MCF 10A (cell line): ENCODE measurements at regions not wholly inside any gene's neighbourhood (a gene's known extent, or its start where the extent isn't known, plus 50 kb on each side); places are given as distances from the start of the nearest gene placed in this dataset.
A peak's percentile ranks its signal among the peaks of the same experiment; 100 is the strongest.

ENCODE experiments used
- BruUV-seq: library from RNA; stranded (reverse); fragments of 400-500 nt; replicated peaks from 2 replicates; lab custom pipeline; 2021; lab: Mats Ljungman, UMichigan
- CTCF ChIA-PET: fragments of 300-600 bp; sonication (Branson Sonifier 250); formaldehyde crosslinking; extraction: SDS; loops from one replicate; lab custom pipeline; 2021; ENCODE audit warnings: antibody characterized with exemption, inconsistent platforms; lab: Yijun Ruan, JAX
- POLR2A ChIA-PET: fragments of 300-600, 350-650 bp; sonication (Branson Sonifier 250); formaldehyde crosslinking; extraction: SDS; loops from one replicate; lab custom pipeline; 2020; ENCODE audit warnings: antibody characterized with exemption, inconsistent platforms; lab: Yijun Ruan, JAX
- DNase-seq: peaks from one replicate; pipeline ENCODE4 v3.0.0-alpha.2; 2018; ENCODE audit not compliant: unreplicated experiment
- H3K27ac Mint-ChIP-seq: one replicate; pipeline ENCODE4 v1.8.0; 2022; ENCODE audit warnings: mild to moderate bottlenecking, low read depth, mixed read lengths; ENCODE audit not compliant: unreplicated experiment
- H3K27me3 Mint-ChIP-seq: one replicate; pipeline ENCODE4 v1.8.0; 2022; ENCODE audit warnings: mixed read lengths; ENCODE audit not compliant: insufficient read depth, unreplicated experiment
- H3K36me3 Mint-ChIP-seq: one replicate; pipeline ENCODE4 v1.8.0; 2022; ENCODE audit warnings: mild to moderate bottlenecking, moderate library complexity, mixed read lengths; ENCODE audit not compliant: insufficient read depth, unreplicated experiment
- H3K4me1 Mint-ChIP-seq: one replicate; pipeline ENCODE4 v1.8.0; 2022; ENCODE audit warnings: mixed read lengths; ENCODE audit not compliant: insufficient read depth, unreplicated experiment
- H3K4me3 Mint-ChIP-seq: one replicate; pipeline ENCODE4 v1.8.0; 2022; ENCODE audit warnings: mild to moderate bottlenecking, moderate library complexity, mixed read lengths; ENCODE audit not compliant: unreplicated experiment
- H3K9me3 Mint-ChIP-seq: one replicate; pipeline ENCODE4 v1.8.0; 2022; ENCODE audit warnings: mixed read lengths; ENCODE audit not compliant: unreplicated experiment
- CTCF ChIP-seq: fragments of 200-600 bp; IDR thresholded peaks from one replicate; pipeline ENCODE4 v1.8.0; 2022; ENCODE audit warnings: antibody characterized with exemption, mild to moderate bottlenecking; ENCODE audit not compliant: unreplicated experiment
- intact Hi-C: fragments of 100-400 bp; cut with micrococcal nuclease; formaldehyde crosslinking; loops from 2 replicates; pipeline ENCODE4 v1.14.1; 2022

- peak; percentile 89 for DNase-seq
- no peak overlapping the region for H3K4me3 Mint-ChIP-seq
- H3K36me3 Mint-ChIP-seq: no peaks in the 10 kb centered on the region
- no peaks in the 10 kb centered on the region for H3K27me3 Mint-ChIP-seq
- H3K4me1 Mint-ChIP-seq: peaks cover 23% of the 10 kb centered on the region
- intact Hi-C loops: no loop called here
- no peak overlapping the region for H3K27ac Mint-ChIP-seq
- CTCF ChIA-PET: interaction anchor here (1.6 kb wide), 1 partner anchor 61 kb away, joined by 4 read pairs; no protein-coding TSS in a partner anchor
- no TSS peak for BruUV-seq
- no peak for TF ChIP-seq CTCF
- H3K9me3 Mint-ChIP-seq: no peaks in the 10 kb centered on the region
- POLR2A ChIA-PET: interaction anchor here (0.5 kb wide), 1 partner anchor 77 kb away, joined by 3 read pairs; no protein-coding TSS in a partner anchor
Observed at GRCh38 chr4:123599061-123599919, 202.7 kb downstream of the SPRY1 start.

DNA sequence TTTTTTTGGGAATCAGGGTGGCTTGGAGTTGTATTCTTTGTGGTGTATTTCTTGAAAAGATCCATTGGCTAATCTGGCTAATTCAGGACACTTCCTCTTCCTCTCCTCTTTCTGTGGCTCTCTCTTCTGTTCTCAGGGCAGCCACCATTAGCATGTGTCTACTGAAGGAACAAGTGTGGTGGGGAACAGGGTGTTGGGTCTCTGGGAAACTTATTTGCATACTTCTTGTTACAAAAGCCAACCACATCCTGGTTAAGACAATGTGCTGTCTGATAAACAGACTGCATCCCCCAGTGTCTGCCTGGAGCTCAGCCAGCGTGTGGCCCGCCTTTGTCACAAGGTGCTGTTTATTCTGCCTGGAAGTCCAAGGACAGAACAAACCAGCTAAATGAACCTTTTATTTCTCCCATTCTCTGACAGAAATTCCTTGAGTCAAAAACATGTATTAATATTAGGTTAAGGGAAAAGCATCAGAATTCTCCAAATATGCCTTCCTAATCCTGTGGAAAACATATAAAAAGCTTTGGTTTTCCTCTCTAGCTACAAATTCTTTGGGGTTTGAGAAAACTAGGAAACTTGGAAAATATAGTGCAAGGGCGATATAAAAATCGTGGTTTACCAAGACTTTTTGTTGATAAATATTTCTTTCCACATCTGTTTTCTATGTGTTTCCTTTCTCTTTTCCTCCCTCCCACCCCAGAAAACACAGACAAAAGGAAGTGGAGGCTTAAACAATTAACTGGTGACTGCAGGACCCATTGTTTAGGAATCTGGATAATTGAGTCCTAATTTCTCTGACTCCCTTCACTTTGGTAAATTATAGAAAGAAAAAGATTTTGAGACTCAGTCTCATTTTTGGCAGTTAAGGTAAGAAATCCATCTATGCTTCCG, 203.6 kb downstream of the SPRY1 start:
- DNase-seq: peak; percentile 37
- Mint-ChIP-seq H3K27ac (no peak overlapping the region), H3K4me1 (peaks cover 23% of the 10 kb centered on the region), H3K4me3 (no peak overlapping the region), H3K36me3 (no peaks in the 10 kb centered on the region), H3K9me3 (no peaks in the 10 kb centered on the region), H3K27me3 (no peaks in the 10 kb centered on the region)
- ChIA-PET CTCF (interaction anchor here (1.6 kb wide), 1 partner anchor 60 kb away, joined by 4 read pairs; no protein-coding TSS in a partner anchor), POLR2A (interaction anchor here (0.6 kb wide), 1 partner anchor 16 kb away, joined by 3 read pairs; no protein-coding TSS in a partner anchor)
- TF ChIP-seq CTCF: no peak
- BruUV-seq: no TSS peak
- intact Hi-C loops: no loop called here

- H3K27ac Mint-ChIP-seq: no peak overlapping the region
Observed at GRCh38 chr4:123600987-123601904, 204.7 kb downstream of the SPRY1 start.

More at GRCh38 chr4:123600987-123601904, 204.7 kb downstream of the SPRY1 start:
- Mint-ChIP-seq H3K36me3 (no peaks in the 10 kb centered on the region), H3K4me1 (peaks cover 23% of the 10 kb centered on the region), H3K27me3 (no peaks in the 10 kb centered on the region), H3K4me3 (no peak overlapping the region), H3K9me3 (no peaks in the 10 kb centered on the region)
- TF ChIP-seq CTCF: no peak
- ChIA-PET CTCF (no interaction called here), POLR2A (no interaction called here)
- no TSS peak for BruUV-seq
- no peak for DNase-seq
- intact Hi-C loops: no loop called here
